HCT116 (cell line): ENCODE measurements at regions not wholly inside any gene's neighbourhood (a gene's known extent, or its start where the extent isn't known, plus 50 kb on each side); places are given as distances from the start of the nearest gene placed in this dataset.

Experiments used
- ATAC-seq: fragments of 200-7000 bp; cut with Tn5 transposase; 2 replicates; pipeline ENCODE4 v1.9.1; 2020; ENCODE audit warnings: mild to moderate bottlenecking, moderate library complexity
- BruUV-seq: library from RNA; stranded (reverse); fragments of 400-500 nt; replicated peaks from 2 replicates; lab custom pipeline; 2021; lab: Mats Ljungman, UMichigan
- CTCF ChIA-PET: fragments of 300-600 bp; sonication (Branson Sonifier 250); formaldehyde crosslinking; loops from one replicate; lab custom pipeline; 2021; ENCODE audit warnings: antibody characterized with exemption; lab: Charles Lee
- POLR2A ChIA-PET: fragments of 300-600, 350-600 bp; sonication (Branson Sonifier 250); formaldehyde crosslinking; loops from one replicate; lab custom pipeline; 2021; ENCODE audit warnings: antibody characterized with exemption; lab: Charles Lee
- RAD21 ChIA-PET, 2 experiments: fragments of 300-600 bp; sonication (Branson Sonifier 250); formaldehyde crosslinking; loops; one replicate each; lab custom pipeline; 2023; ENCODE audit warnings: low total read pairs in 2 of 2; ENCODE audit not compliant: uncharacterized antibody in 2 of 2, unreplicated experiment in 2 of 2, low non-redundant PET in 1 of 2; lab: Charles Lee
- DNase-seq: peaks from one replicate; pipeline ENCODE4 v3.0.0-alpha.2; 2010; ENCODE audit warnings: low read depth, low spot score
- H2AFZ ChIP-seq: fragments of 200-600 bp; shearing (Covaris generic), sonication (generic); 2 replicates; pipeline ENCODE4 v1.6.1; 2017; ENCODE audit warnings: low read depth, mixed run types, mixed read lengths, antibody characterized with exemption, low read length; ENCODE audit not compliant: poor library complexity, severe bottlenecking
- H3K27ac ChIP-seq: 2 replicates; pipeline ENCODE4 v1.5.1; 2012; ENCODE audit warnings: low read depth, low read length
- H3K27me3 ChIP-seq: fragments of 200-600 bp; sonication (generic); 2 replicates; pipeline ENCODE4 v1.6.1; 2016; ENCODE audit warnings: mixed run types, low read length, mixed read lengths; ENCODE audit not compliant: insufficient read depth
- H3K36me3 ChIP-seq, 2 experiments: fragments of 200-500 bp in 1 of 2; fragments of 200-600 bp in 1 of 2; sonication (Bioruptor generic) in 1 of 2; sonication (generic) in 1 of 2; 2 replicates each; pipeline versions ENCODE4 v1.5.1 to v1.6.1; 2014 to 2016; ENCODE audit warnings: low read length in 2 of 2, inconsistent platforms in 1 of 2, mixed read lengths in 1 of 2, mixed run types in 1 of 2; ENCODE audit not compliant: insufficient read depth in 2 of 2, control insufficient read depth in 1 of 2
- H3K4me1 ChIP-seq, 2 experiments: fragments of 200-600 bp in 1 of 2; sonication (generic) in 1 of 2; 2 replicates each; pipeline versions ENCODE4 v1.5.1 to v1.6.1; 2012 to 2017; ENCODE audit warnings: low read length in 2 of 2, inconsistent platforms in 1 of 2, mild to moderate bottlenecking in 1 of 2, mixed read lengths in 1 of 2, mixed run types in 1 of 2, moderate library complexity in 1 of 2; ENCODE audit not compliant: insufficient read depth in 2 of 2, control insufficient read depth in 1 of 2
- H3K4me2 ChIP-seq: fragments of 200-600 bp; sonication (generic); 2 replicates; pipeline ENCODE4 v1.6.1; 2017; ENCODE audit warnings: mixed run types, low read length, mixed read lengths
- H3K4me3 ChIP-seq, 2 experiments: fragments of 200-600 bp in 1 of 2; sonication (generic) in 1 of 2; replicated peaks in 1 of 2; 2 replicates each; pipeline ENCODE4 v1.5.1; 2011 to 2016; ENCODE audit warnings: low read length in 2 of 2, control low read depth in 1 of 2, low read depth in 1 of 2, mild to moderate bottlenecking in 1 of 2, mixed read lengths in 1 of 2, mixed run types in 1 of 2
- H3K79me2 ChIP-seq: fragments of 200-600 bp; sonication (generic); 2 replicates; pipeline ENCODE4 v1.6.1; 2017; ENCODE audit warnings: mild to moderate bottlenecking, mixed run types, low read length, moderate library complexity, mixed read lengths; ENCODE audit not compliant: insufficient read depth
- H3K9ac ChIP-seq: fragments of 200-600 bp; sonication (generic); 2 replicates; pipeline ENCODE4 v1.6.1; 2016; ENCODE audit warnings: low read length, mixed read lengths
- H3K9me2 ChIP-seq: fragments of 200-600 bp; sonication (generic), shearing (Covaris generic); 2 replicates; pipeline ENCODE4 v1.6.1; 2017; ENCODE audit warnings: mixed run types, mild to moderate bottlenecking, moderate library complexity; ENCODE audit not compliant: insufficient read depth
- H3K9me3 ChIP-seq, 2 experiments: fragments of 200-500 bp in 1 of 2; fragments of 200-600 bp in 1 of 2; sonication (Bioruptor generic) in 1 of 2; sonication (generic) in 1 of 2; 2 replicates each; pipeline ENCODE4 v1.6.1; 2014 to 2017; ENCODE audit warnings: low read length in 2 of 2, mixed read lengths in 2 of 2, inconsistent platforms in 1 of 2, low read depth in 1 of 2, mild to moderate bottlenecking in 1 of 2, mixed run types in 1 of 2, moderate library complexity in 1 of 2; ENCODE audit not compliant: control insufficient read depth in 1 of 2, insufficient read depth in 1 of 2
- H4K20me1 ChIP-seq: fragments of 200-600 bp; sonication (generic), shearing (Covaris generic); 2 replicates; pipeline ENCODE4 v1.6.1; 2017; ENCODE audit warnings: mixed run types, mild to moderate bottlenecking, moderate library complexity; ENCODE audit not compliant: insufficient read depth
- CBX3 ChIP-seq: IDR thresholded peaks from 2 replicates; pipeline ENCODE4 v1.6.1; 2012; ENCODE audit warnings: low read depth
- CEBPB ChIP-seq: IDR thresholded peaks from 2 replicates; pipeline ENCODE4 v1.6.1; 2012; ENCODE audit warnings: low read depth
- EGR1 ChIP-seq: IDR thresholded peaks from 2 replicates; pipeline ENCODE4 v1.6.1; 2012; ENCODE audit warnings: low read depth
- ELF1 ChIP-seq: IDR thresholded peaks from 2 replicates; pipeline ENCODE4 v1.6.1; 2012; ENCODE audit warnings: low read depth, borderline replicate concordance
- EZH2 ChIP-seq: fragments of 200-600 bp; sonication (generic); IDR thresholded peaks from 2 replicates; pipeline ENCODE4 v1.6.1; 2017; ENCODE audit warnings: antibody characterized with exemption, mixed run types
- EZH2phosphoT487 ChIP-seq: fragments of 200-600 bp; IDR thresholded peaks from 2 replicates; pipeline ENCODE4 v1.6.1; 2018; ENCODE audit warnings: antibody characterized with exemption, borderline replicate concordance
- FOSL1 ChIP-seq: IDR thresholded peaks from 2 replicates; pipeline ENCODE4 v1.6.1; 2012; ENCODE audit warnings: low read depth
- JUND ChIP-seq: IDR thresholded peaks from 2 replicates; pipeline ENCODE4 v1.6.1; 2012
- POLR2A ChIP-seq: IDR thresholded peaks from 2 replicates; pipeline ENCODE4 v1.7.0; 2011; ENCODE audit warnings: borderline replicate concordance; ENCODE audit not compliant: insufficient read depth, insufficient read length; ENCODE audit errors: extremely low read depth
- POLR2AphosphoS5 ChIP-seq: IDR thresholded peaks from 2 replicates; pipeline ENCODE4 v1.6.1; 2011; ENCODE audit warnings: mild to moderate bottlenecking, low read depth, low read length, moderate library complexity
- RAD21 ChIP-seq: IDR thresholded peaks from 2 replicates; pipeline ENCODE4 v1.6.1; 2012; ENCODE audit warnings: low read depth, mild to moderate bottlenecking
- SP1 ChIP-seq: IDR thresholded peaks from 2 replicates; pipeline ENCODE4 v1.6.1; 2012; ENCODE audit warnings: low read depth
- TCF7L2 ChIP-seq: IDR thresholded peaks from 2 replicates; pipeline ENCODE4 v1.7.0; 2011; ENCODE audit warnings: borderline replicate concordance, inconsistent platforms; ENCODE audit not compliant: insufficient read depth, insufficient read length; ENCODE audit errors: extremely low read depth
- YY1 ChIP-seq: IDR thresholded peaks from 2 replicates; pipeline ENCODE4 v1.6.1; 2011; ENCODE audit warnings: low read length, low read depth, moderate library complexity, mild to moderate bottlenecking; ENCODE audit not compliant: insufficient replicate concordance; ENCODE audit errors: extremely low read depth
- intact Hi-C: fragments of 100-400 bp; cut with micrococcal nuclease; formaldehyde crosslinking; loops from 2 replicates; pipeline ENCODE4 v1.10.0; 2022
- TF ChIP-seq, protein P1 (sequence below): IDR thresholded peaks from 2 replicates; pipeline ENCODE4 v1.6.1; 2012
- TF ChIP-seq, protein P2 (sequence below): IDR thresholded peaks from 2 replicates; pipeline ENCODE4 v1.6.1; 2012; ENCODE audit warnings: low read depth
- TF ChIP-seq, protein P3 (sequence below): IDR thresholded peaks from 2 replicates; pipeline ENCODE4 v1.6.1; 2012
- TF ChIP-seq, protein P4 (sequence below), 3 experiments: fragments of 200-600 bp in 1 of 3; sonication (generic) in 1 of 3; IDR thresholded peaks in 2 of 3; conservative IDR thresholded peaks in 1 of 3; 2 replicates each; pipeline ENCODE4 v1.5.1; 2012 to 2017; ENCODE audit warnings: low read depth in 2 of 3, low read length in 2 of 3, antibody characterized with exemption in 1 of 3, borderline replicate concordance in 1 of 3, control low read depth in 1 of 3, mild to moderate bottlenecking in 1 of 3, mixed read lengths in 1 of 3, mixed run types in 1 of 3, moderate library complexity in 1 of 3; ENCODE audit not compliant: insufficient read depth in 1 of 3
- TF ChIP-seq, protein P5 (sequence below): IDR thresholded peaks from 2 replicates; pipeline ENCODE4 v1.6.1; 2011; ENCODE audit warnings: mild to moderate bottlenecking, low read length, moderate library complexity; ENCODE audit not compliant: insufficient replicate concordance; ENCODE audit errors: extremely low read depth

DNA sequence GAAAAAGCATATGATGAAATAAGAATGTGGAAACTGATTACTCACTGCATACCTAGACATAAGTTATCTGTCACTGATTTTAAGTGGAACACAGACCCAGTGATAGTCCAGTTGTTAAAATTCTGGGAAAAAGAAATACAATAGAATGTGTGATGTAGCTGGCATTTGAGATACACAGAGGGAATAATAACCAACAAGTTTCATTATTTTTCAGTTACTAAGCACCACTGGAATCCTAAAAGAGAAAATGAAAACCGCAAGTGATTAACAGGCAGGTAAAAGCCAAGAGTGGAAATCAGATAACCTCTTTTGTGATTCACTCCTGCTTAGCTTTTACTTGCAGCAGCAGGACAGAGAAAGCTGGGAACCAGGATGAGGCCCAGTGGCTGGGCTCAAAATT is 994.0 kb upstream of the SEMA6A start:
- POLR2A ChIA-PET = no interaction called here
- ATAC-seq (no peak), DNase-seq (no peak)
- no peaks in the 10 kb centered on the region for H3K4me1 ChIP-seq
- no peaks in the 10 kb centered on the region for H3K9me2 ChIP-seq
- H3K4me2 ChIP-seq = no peak overlapping the region
- RAD21 ChIA-PET = no interaction called here
- no peaks in the 10 kb centered on the region for H3K27me3 ChIP-seq
- H3K79me2 ChIP-seq = no peaks in the 10 kb centered on the region
- H3K4me3 ChIP-seq = no peak overlapping the region
- no peaks in the 10 kb centered on the region for H4K20me1 ChIP-seq
- BruUV-seq = no TSS peak
- intact Hi-C loops = loop anchor here (10.0 kb wide), 1 partner anchor 994 kb away; the partner anchor contains the start of gene SEMA6A
- H3K27ac ChIP-seq = no peak overlapping the region
- no peaks in the 10 kb centered on the region for H3K9me3 ChIP-seq
- H3K9ac ChIP-seq = no peak overlapping the region
- no peak overlapping the region for H2AFZ ChIP-seq
- CTCF ChIA-PET = no interaction called here
- TF ChIP-seq CBX3 (no peak), CEBPB (no peak), FOSL1 (no peak), EZH2 (no peak), ELF1 (no peak), POLR2AphosphoS5 (no peak), YY1 (no peak), EGR1 (no peak), JUND (no peak), POLR2A (no peak), RAD21 (no peak), EZH2phosphoT487 (no peak), TCF7L2 (no peak), SP1 (no peak)
- TF ChIP-seq, protein P1, sequence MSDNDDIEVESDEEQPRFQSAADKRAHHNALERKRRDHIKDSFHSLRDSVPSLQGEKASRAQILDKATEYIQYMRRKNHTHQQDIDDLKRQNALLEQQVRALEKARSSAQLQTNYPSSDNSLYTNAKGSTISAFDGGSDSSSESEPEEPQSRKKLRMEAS = no peak
- TF ChIP-seq, protein P2, sequence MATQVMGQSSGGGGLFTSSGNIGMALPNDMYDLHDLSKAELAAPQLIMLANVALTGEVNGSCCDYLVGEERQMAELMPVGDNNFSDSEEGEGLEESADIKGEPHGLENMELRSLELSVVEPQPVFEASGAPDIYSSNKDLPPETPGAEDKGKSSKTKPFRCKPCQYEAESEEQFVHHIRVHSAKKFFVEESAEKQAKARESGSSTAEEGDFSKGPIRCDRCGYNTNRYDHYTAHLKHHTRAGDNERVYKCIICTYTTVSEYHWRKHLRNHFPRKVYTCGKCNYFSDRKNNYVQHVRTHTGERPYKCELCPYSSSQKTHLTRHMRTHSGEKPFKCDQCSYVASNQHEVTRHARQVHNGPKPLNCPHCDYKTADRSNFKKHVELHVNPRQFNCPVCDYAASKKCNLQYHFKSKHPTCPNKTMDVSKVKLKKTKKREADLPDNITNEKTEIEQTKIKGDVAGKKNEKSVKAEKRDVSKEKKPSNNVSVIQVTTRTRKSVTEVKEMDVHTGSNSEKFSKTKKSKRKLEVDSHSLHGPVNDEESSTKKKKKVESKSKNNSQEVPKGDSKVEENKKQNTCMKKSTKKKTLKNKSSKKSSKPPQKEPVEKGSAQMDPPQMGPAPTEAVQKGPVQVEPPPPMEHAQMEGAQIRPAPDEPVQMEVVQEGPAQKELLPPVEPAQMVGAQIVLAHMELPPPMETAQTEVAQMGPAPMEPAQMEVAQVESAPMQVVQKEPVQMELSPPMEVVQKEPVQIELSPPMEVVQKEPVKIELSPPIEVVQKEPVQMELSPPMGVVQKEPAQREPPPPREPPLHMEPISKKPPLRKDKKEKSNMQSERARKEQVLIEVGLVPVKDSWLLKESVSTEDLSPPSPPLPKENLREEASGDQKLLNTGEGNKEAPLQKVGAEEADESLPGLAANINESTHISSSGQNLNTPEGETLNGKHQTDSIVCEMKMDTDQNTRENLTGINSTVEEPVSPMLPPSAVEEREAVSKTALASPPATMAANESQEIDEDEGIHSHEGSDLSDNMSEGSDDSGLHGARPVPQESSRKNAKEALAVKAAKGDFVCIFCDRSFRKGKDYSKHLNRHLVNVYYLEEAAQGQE = no peak
- TF ChIP-seq, protein P3, sequence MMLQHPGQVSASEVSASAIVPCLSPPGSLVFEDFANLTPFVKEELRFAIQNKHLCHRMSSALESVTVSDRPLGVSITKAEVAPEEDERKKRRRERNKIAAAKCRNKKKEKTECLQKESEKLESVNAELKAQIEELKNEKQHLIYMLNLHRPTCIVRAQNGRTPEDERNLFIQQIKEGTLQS = no peak
- TF ChIP-seq, protein P4, sequence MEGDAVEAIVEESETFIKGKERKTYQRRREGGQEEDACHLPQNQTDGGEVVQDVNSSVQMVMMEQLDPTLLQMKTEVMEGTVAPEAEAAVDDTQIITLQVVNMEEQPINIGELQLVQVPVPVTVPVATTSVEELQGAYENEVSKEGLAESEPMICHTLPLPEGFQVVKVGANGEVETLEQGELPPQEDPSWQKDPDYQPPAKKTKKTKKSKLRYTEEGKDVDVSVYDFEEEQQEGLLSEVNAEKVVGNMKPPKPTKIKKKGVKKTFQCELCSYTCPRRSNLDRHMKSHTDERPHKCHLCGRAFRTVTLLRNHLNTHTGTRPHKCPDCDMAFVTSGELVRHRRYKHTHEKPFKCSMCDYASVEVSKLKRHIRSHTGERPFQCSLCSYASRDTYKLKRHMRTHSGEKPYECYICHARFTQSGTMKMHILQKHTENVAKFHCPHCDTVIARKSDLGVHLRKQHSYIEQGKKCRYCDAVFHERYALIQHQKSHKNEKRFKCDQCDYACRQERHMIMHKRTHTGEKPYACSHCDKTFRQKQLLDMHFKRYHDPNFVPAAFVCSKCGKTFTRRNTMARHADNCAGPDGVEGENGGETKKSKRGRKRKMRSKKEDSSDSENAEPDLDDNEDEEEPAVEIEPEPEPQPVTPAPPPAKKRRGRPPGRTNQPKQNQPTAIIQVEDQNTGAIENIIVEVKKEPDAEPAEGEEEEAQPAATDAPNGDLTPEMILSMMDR (IDR thresholded peaks at IDR 0.05 in 2 of 3, conservative IDR thresholded peaks at IDR 0.05 in 1 of 3; ENCODE audit: borderline replicate concordance in 1 of 3, insufficient read depth in 1 of 3, low read depth in 2 of 3, low read length in 2 of 3) = no peak
- TF ChIP-seq, protein P5, sequence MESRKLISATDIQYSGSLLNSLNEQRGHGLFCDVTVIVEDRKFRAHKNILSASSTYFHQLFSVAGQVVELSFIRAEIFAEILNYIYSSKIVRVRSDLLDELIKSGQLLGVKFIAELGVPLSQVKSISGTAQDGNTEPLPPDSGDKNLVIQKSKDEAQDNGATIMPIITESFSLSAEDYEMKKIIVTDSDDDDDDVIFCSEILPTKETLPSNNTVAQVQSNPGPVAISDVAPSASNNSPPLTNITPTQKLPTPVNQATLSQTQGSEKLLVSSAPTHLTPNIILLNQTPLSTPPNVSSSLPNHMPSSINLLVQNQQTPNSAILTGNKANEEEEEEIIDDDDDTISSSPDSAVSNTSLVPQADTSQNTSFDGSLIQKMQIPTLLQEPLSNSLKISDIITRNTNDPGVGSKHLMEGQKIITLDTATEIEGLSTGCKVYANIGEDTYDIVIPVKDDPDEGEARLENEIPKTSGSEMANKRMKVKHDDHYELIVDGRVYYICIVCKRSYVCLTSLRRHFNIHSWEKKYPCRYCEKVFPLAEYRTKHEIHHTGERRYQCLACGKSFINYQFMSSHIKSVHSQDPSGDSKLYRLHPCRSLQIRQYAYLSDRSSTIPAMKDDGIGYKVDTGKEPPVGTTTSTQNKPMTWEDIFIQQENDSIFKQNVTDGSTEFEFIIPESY = no peak
- no peaks in the 10 kb centered on the region for H3K36me3 ChIP-seq
